ENCODE measurements at regions not wholly inside any gene's neighbourhood (a gene's known extent, or its start where the extent isn't known, plus 50 kb on each side); places are given as distances from the start of the nearest gene placed in this dataset.

DNA sequence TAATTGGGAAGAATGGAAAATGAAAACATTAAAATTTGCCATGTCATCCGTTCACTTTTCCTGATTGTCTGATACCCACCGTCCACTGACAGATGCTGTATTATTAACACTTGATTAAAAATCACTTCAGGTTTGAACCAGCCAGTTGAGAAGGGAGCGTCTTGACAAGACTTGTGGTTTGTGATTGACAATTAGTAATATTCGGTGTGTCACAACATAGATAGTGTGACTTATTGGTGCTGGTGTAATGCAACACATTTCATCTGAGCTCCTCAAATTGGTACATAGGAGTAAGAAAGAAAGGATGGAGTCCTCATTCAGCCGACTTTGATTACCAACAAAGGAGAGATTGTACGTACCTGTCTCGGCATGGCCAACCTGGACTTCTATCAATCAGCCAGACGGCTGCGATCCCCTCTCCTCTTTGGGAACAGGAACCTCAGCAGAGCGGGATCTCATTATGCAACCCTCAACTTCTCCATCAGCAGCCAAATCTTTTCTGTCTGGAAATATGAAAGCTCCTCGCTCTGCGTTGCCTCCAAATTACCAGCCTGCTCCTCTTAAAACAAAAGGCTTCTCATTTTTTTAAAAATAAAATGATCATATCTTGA, 211.7 kb upstream of the MVB12B start:
- TF ChIP-seq, protein P1, sequence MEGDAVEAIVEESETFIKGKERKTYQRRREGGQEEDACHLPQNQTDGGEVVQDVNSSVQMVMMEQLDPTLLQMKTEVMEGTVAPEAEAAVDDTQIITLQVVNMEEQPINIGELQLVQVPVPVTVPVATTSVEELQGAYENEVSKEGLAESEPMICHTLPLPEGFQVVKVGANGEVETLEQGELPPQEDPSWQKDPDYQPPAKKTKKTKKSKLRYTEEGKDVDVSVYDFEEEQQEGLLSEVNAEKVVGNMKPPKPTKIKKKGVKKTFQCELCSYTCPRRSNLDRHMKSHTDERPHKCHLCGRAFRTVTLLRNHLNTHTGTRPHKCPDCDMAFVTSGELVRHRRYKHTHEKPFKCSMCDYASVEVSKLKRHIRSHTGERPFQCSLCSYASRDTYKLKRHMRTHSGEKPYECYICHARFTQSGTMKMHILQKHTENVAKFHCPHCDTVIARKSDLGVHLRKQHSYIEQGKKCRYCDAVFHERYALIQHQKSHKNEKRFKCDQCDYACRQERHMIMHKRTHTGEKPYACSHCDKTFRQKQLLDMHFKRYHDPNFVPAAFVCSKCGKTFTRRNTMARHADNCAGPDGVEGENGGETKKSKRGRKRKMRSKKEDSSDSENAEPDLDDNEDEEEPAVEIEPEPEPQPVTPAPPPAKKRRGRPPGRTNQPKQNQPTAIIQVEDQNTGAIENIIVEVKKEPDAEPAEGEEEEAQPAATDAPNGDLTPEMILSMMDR (IDR thresholded peaks at IDR 0.05; ENCODE audit: extremely low read depth, insufficient read depth, missing control alignments), result no peak
- in situ Hi-C loops (cut with MboI; ENCODE audit: low pct_unique_long_range_greater_than_20kb, low sequenced_read_pairs, unreplicated experiment), result no loop called here
- DNase-seq (ENCODE audit: low spot score), result no peak

GRCh38 chr9:126116351-126117157, 210.1 kb upstream of the MVB12B start:
- TF ChIP-seq, protein P1 (IDR thresholded peaks at IDR 0.05; ENCODE audit: extremely low read depth, insufficient read depth, missing control alignments), result no peak
- no peak for DNase-seq (ENCODE audit: low spot score)
- in situ Hi-C loops (cut with MboI; ENCODE audit: low pct_unique_long_range_greater_than_20kb, low sequenced_read_pairs, unreplicated experiment), result no loop called here

GRCh38 chr9:126117158-126117425, 209.5 kb upstream of the MVB12B start:
- TF ChIP-seq, protein P1 (IDR thresholded peaks at IDR 0.05; ENCODE audit: extremely low read depth, insufficient read depth, missing control alignments), result no peak
- no peak for DNase-seq (ENCODE audit: low spot score)
- in situ Hi-C loops (cut with MboI; ENCODE audit: low pct_unique_long_range_greater_than_20kb, low sequenced_read_pairs, unreplicated experiment), result no loop called here

DNA sequence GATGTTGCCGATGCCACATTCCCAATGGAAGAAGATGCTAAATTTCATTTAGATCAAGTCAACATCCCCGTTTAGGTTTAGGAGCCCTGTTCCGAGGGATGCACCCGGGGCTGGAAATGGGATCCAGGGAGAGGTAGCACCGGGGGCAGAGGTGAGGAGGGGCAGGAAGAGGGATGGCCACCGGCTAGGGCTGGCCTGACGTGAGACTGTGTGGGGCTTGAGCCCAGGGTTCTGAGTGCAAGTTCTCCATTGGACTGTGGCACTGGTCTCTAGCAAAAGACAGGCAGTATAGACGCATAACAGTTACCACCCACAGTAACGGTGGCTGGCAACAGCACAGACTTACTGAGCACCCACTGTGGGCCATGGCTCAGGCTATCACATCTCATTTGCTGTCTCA, 209.0 kb upstream of the MVB12B start:
- DNase-seq (ENCODE audit: low spot score), result no peak
- TF ChIP-seq, protein P1 (IDR thresholded peaks at IDR 0.05; ENCODE audit: extremely low read depth, insufficient read depth, missing control alignments), result no peak
- in situ Hi-C loops (cut with MboI; ENCODE audit: low pct_unique_long_range_greater_than_20kb, low sequenced_read_pairs, unreplicated experiment), result no loop called here

DNA sequence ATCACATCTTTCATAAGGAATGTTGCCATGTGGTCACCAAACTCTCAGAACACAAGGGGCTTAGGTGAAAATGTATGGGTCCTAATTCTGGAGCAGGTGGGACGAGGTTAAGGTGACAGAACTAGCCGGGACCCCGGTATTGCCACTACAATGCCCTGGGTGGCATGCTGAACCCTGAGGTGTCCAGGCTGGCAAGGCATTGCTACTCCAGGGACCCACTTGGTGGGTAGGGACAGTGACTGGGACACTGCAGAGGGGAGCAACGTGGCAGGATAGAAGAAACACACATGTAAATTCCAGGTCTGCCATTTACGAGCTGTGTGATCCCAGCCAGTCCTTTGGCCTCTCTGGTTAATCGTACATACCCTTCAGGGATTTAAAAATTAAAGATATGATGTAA, 206.9 kb upstream of the MVB12B start:
- in situ Hi-C loops (cut with MboI; ENCODE audit: low pct_unique_long_range_greater_than_20kb, low sequenced_read_pairs, unreplicated experiment), result no loop called here
- no peak for DNase-seq (ENCODE audit: low spot score)
- TF ChIP-seq, protein P1 (IDR thresholded peaks at IDR 0.05; ENCODE audit: extremely low read depth, insufficient read depth, missing control alignments), result no peak

GRCh38 chr9:126122901-126123616, 203.6 kb upstream of the MVB12B start:
- in situ Hi-C loops (cut with MboI; ENCODE audit: low pct_unique_long_range_greater_than_20kb, low sequenced_read_pairs, unreplicated experiment), result no loop called here
- TF ChIP-seq, protein P1 (IDR thresholded peaks at IDR 0.05; ENCODE audit: extremely low read depth, insufficient read depth, missing control alignments), result no peak
- no peak for DNase-seq (ENCODE audit: low spot score)
